ENCODE measurements at regions not wholly inside any gene's neighbourhood (a gene's known extent, or its start where the extent isn't known, plus 50 kb on each side); places are given as distances from the start of the nearest gene placed in this dataset.

DNA sequence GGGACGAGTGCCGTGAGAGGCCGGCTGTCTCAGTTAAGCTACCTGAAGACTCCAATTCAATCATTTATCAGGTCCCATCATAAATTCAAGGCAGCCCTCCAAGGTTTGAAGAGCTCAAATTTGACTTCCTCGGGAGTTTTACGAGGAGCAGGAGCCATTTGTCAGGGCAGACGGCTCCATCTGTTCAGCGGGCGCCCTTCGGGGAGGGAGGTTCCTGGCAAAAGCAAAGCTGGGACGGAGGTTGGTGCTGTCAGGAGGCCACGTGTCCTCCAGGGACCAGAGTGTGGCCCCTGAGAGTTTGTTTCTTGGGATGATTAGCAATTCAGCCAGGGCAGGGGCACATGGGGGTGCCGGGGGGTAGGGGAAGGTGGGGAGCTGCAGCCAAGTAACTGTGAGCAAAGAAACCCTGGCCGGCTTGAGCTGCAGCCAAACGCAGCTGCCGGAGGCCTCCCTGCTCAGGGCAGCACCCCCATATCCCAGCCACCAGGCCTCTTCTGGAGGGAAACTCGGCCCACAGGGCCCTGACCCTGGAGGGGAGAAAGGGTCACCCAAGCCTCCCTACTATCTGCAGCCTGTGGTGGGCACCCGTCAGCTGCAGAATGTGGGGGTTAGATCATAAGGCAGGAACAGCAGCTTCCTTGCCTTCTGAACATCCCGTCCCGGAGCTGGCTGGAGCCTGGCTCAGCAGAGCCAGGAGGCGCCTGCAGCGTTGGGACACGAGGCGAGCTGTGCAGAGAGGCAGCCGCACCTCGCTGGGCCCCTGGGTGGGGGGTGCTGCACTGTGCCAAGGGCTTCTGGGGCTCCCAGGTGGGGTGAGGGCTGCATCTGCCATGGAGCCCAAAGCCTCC is 63.6 kb upstream of the GATA5 start (continued):
- TF ChIP-seq ZNF281 (CRISPR knock-in tag; IDR thresholded peaks at IDR 0.05; ENCODE audit: borderline replicate concordance) (no peak), ZNF382 (CRISPR knock-in tag; IDR thresholded peaks at IDR 0.05; ENCODE audit: borderline replicate concordance) (no peak), SOX6 (IDR thresholded peaks at IDR 0.05) (no peak), SOX6 (CRISPR knock-in tag; IDR thresholded peaks at IDR 0.05) (no peak), ZNF563 (CRISPR knock-in tag; IDR thresholded peaks at IDR 0.05) (no peak), ZNF326 (CRISPR knock-in tag; IDR thresholded peaks at IDR 0.05; ENCODE audit: borderline replicate concordance) (no peak), KDM2A (CRISPR knock-in tag; IDR thresholded peaks at IDR 0.05; ENCODE audit: borderline replicate concordance, low read depth) (no peak), ZNF256 (CRISPR knock-in tag; conservative IDR thresholded peaks at IDR 0.05) (no peak)
- TF ChIP-seq, protein P1, sequence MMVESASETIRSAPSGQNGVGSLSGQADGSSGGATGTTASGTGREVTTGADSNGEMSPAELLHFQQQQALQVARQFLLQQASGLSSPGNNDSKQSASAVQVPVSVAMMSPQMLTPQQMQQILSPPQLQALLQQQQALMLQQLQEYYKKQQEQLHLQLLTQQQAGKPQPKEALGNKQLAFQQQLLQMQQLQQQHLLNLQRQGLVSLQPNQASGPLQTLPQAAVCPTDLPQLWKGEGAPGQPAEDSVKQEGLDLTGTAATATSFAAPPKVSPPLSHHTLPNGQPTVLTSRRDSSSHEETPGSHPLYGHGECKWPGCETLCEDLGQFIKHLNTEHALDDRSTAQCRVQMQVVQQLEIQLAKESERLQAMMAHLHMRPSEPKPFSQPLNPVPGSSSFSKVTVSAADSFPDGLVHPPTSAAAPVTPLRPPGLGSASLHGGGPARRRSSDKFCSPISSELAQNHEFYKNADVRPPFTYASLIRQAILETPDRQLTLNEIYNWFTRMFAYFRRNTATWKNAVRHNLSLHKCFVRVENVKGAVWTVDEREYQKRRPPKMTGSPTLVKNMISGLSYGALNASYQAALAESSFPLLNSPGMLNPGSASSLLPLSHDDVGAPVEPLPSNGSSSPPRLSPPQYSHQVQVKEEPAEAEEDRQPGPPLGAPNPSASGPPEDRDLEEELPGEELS (CRISPR knock-in tag; IDR thresholded peaks at IDR 0.05) = no peak

All from HepG2 (cell line).